Endothelial cell (in vitro differentiated cells): ENCODE measurements at regions not wholly inside any gene's neighbourhood (a gene's known extent, or its start where the extent isn't known, plus 50 kb on each side); places are given as distances from the start of the nearest gene placed in this dataset.

ENCODE experiments used
- DNase-seq: peaks from one replicate; pipeline ENCODE4 v3.0.0; 2021; ENCODE audit warnings: low spot score
- H3K27ac Mint-ChIP-seq: one replicate; pipeline ENCODE4 v1.8.0; 2021; ENCODE audit warnings: mixed read lengths, inconsistent platforms; ENCODE audit not compliant: unreplicated experiment
- H3K27me3 Mint-ChIP-seq: one replicate; pipeline ENCODE4 v1.8.0; 2021; ENCODE audit warnings: mild to moderate bottlenecking, moderate library complexity, mixed read lengths, inconsistent platforms; ENCODE audit not compliant: unreplicated experiment
- H3K36me3 Mint-ChIP-seq: one replicate; pipeline ENCODE4 v1.8.0; 2021; ENCODE audit warnings: mild to moderate bottlenecking, low read depth, mixed read lengths, inconsistent platforms; ENCODE audit not compliant: unreplicated experiment
- H3K4me1 Mint-ChIP-seq: one replicate; pipeline ENCODE4 v1.8.0; 2021; ENCODE audit warnings: mild to moderate bottlenecking, mixed read lengths, inconsistent platforms; ENCODE audit not compliant: unreplicated experiment
- H3K4me3 Mint-ChIP-seq: one replicate; pipeline ENCODE4 v1.8.0; 2021; ENCODE audit warnings: mild to moderate bottlenecking, mixed read lengths, inconsistent platforms; ENCODE audit not compliant: unreplicated experiment
- H3K9me3 Mint-ChIP-seq: one replicate; pipeline ENCODE4 v1.8.0; 2021; ENCODE audit warnings: mixed read lengths, inconsistent platforms; ENCODE audit not compliant: unreplicated experiment
- CTCF ChIP-seq: fragments of 200-600 bp; sonication (generic); IDR thresholded peaks from one replicate; pipeline ENCODE4 v1.5.0; 2021; ENCODE audit warnings: antibody characterized with exemption; ENCODE audit not compliant: unreplicated experiment

- Mint-ChIP-seq H3K36me3 (no peaks in the 10 kb centered on the region), H3K4me3 (no peak overlapping the region), H3K4me1 (no peaks in the 10 kb centered on the region), H3K27ac (no peak overlapping the region), H3K9me3 (no peaks in the 10 kb centered on the region), H3K27me3 (no peaks in the 10 kb centered on the region)
- no peak for TF ChIP-seq CTCF
- DNase-seq: no peak
Measured at GRCh38 chr20:8079976-8080375, 52.1 kb upstream of the PLCB1 start.

GRCh38 chr20:8082025-8082424 is 50.0 kb upstream of the PLCB1 start:
- no peaks in the 10 kb centered on the region for H3K9me3 Mint-ChIP-seq
- no peak overlapping the region for H3K4me3 Mint-ChIP-seq

More at GRCh38 chr20:8082025-8082424, 50.0 kb upstream of the PLCB1 start:
- Mint-ChIP-seq H3K27me3 (no peaks in the 10 kb centered on the region), H3K36me3 (no peaks in the 10 kb centered on the region), H3K27ac (no peak overlapping the region), H3K4me1 (no peaks in the 10 kb centered on the region)
- DNase-seq: no peak
- peak; percentile 50 for TF ChIP-seq CTCF
